CD4-positive, alpha-beta T cell treated with Interleukin-15 for 4 hours (primary cell): ENCODE measurements at regions not wholly inside any gene's neighbourhood (a gene's known extent, or its start where the extent isn't known, plus 50 kb on each side); places are given as distances from the start of the nearest gene placed in this dataset.
A peak's percentile ranks its signal among the peaks of the same experiment; 100 is the strongest.

Experiments used
- DNase-seq: peaks from one replicate; pipeline ENCODE4 v3.0.0-alpha.2; 2020; ENCODE audit warnings: low spot score

- DNase-seq, result no peak
Observed at GRCh38 chrX:69305333-69306062, 140.2 kb upstream of the PJA1 start.

- no peak for DNase-seq
Observed at GRCh38 chrX:69303231-69303630, 138.0 kb upstream of the PJA1 start.

GRCh38 chrX:69299951-69300714, 134.9 kb upstream of the PJA1 start:
- DNase-seq, result no peak

- no peak for DNase-seq
Observed at GRCh38 chrX:69299285-69299684, 134.0 kb upstream of the PJA1 start.

GRCh38 chrX:69298466-69299140, 133.3 kb upstream of the PJA1 start:
- no peak for DNase-seq

GRCh38 chrX:69297506-69297905, 132.3 kb upstream of the PJA1 start:
- DNase-seq, result no peak

- no peak for DNase-seq
Observed at GRCh38 chrX:69293776-69294601, 128.7 kb upstream of the PJA1 start.

- no peak for DNase-seq
Observed at GRCh38 chrX:69291116-69291515, 125.9 kb upstream of the PJA1 start.

GRCh38 chrX:69290292-69290691, 125.0 kb upstream of the PJA1 start:
- no peak for DNase-seq

GRCh38 chrX:69289793-69290123, 124.5 kb upstream of the PJA1 start:
- no peak for DNase-seq

GRCh38 chrX:69289046-69289792, 124.0 kb upstream of the PJA1 start:
- DNase-seq, result no peak

GRCh38 chrX:69287095-69287494, 121.8 kb upstream of the PJA1 start:
- no peak for DNase-seq

- no peak for DNase-seq
Observed at GRCh38 chrX:69286565-69286906, 121.3 kb upstream of the PJA1 start.

GRCh38 chrX:69285881-69286564, 120.8 kb upstream of the PJA1 start:
- peak; percentile 34 for DNase-seq

GRCh38 chrX:69285401-69285877, 120.2 kb upstream of the PJA1 start:
- no peak for DNase-seq

GRCh38 chrX:69284491-69284890, 119.2 kb upstream of the PJA1 start:
- no peak for DNase-seq

- no peak for DNase-seq
Observed at GRCh38 chrX:69282893-69283690, 117.8 kb upstream of the PJA1 start.

- no peak for DNase-seq
Observed at GRCh38 chrX:69280933-69281332, 115.7 kb upstream of the PJA1 start.

- DNase-seq, result no peak
Observed at GRCh38 chrX:69279234-69279633, 114.0 kb upstream of the PJA1 start.

GRCh38 chrX:69278031-69278687, 112.9 kb upstream of the PJA1 start:
- no peak for DNase-seq
